Activated gamma-delta T cell (primary cell): ENCODE measurements at regions not wholly inside any gene's neighbourhood (a gene's known extent, or its start where the extent isn't known, plus 50 kb on each side); places are given as distances from the start of the nearest gene placed in this dataset.

ENCODE experiments used
- DNase-seq: peaks from one replicate; lab custom pipeline; 2025; lab: John Stamatoyannopoulos, UW

DNA sequence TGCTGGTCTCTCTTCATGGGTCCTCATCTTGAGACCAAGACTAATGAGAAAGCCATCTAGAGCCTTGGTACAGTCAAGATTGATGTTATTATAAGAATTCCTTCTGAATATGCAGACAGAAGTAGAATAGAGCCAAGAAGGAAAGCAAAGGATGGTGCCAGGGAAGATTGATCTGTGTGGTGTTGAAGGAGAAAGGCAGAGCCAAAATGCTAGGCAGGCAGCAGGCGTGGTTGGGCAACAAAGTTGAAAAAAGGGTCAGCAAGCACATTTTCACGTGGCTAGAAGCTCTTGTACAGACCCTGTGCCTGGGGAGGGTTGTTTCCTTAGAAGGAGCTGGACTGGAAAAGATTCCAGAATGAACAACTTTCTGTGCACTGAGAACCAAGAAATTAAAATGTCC lies 319.7 kb upstream of the ARGLU1 start:
- DNase-seq: no peak

DNA sequence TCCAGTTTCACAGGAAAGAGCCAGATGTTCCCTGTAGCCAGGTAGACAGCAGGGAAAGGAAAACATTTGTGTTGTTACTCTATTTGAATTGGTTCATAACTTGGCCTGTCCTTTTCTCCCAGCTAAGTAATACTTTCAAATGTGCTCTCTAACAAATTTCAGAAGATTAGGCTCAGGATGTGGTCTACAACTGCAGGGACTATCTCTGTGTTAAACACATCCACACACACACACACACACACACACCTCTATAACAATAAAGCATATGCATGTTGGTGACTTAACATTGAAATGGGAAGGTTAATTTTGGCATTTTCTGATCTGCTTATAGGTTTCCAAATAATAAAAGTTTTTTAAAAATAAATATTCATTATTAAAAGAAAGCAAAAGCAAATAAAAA lies 316.0 kb upstream of the ARGLU1 start:
- no peak for DNase-seq

DNA sequence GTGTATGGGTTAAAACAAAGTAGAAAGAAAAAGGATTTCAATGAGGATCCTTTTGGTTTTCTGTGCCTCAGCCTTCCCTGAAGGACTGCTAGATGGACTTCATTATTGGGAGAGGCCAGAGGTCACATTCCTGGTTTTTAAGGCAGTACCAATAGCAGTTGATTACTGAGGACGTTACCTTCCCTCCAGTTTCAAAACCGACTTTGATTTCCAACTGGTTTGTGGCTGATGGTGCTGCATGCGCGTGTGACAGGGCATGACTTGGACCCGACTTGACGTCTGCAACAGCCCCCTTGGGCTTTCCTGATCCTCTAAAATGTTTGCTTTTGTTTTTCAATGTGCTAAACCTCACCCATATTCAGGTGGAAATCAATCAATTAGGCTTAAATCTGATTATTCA lies 314.3 kb upstream of the ARGLU1 start:
- no peak for DNase-seq

DNA sequence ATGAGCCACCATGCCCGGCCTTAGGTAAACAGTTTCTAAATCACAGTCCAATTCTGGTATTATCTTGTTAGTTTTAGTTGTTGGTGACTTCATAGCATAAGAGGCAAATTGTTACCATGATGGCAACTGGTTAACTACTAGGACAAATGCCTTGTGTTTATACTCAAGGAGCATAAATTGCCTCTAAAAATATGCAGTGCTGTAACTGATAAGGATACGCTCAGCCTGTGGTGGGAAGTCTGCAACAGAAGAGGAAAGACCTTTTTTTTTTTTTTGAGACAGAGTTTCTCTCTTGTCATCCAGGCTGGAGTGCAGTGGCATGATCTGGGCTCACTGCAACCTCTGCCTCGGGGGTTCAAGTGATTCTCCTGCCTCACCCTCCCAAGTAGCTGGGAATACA lies 311.9 kb upstream of the ARGLU1 start:
- no peak for DNase-seq

DNA sequence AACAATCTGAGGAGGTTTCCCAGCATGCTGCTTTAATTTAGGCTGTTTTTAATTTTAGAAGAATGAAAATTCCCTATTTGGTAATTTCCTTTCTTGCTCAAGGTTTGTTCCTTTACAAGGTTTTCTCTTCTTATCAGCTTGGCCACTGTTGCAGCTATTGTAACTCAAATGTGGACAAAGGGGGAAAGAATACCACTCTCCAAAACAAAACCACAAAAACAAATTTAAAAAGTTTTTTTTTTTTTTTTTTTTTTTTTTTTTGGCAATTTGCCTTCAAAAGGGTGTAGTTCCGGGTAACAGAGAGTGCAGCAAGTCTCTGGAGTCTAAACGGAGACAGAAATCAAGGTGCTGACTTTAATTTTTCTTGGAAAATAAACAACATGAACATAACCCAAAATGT lies 306.4 kb upstream of the ARGLU1 start:
- no peak for DNase-seq

DNA sequence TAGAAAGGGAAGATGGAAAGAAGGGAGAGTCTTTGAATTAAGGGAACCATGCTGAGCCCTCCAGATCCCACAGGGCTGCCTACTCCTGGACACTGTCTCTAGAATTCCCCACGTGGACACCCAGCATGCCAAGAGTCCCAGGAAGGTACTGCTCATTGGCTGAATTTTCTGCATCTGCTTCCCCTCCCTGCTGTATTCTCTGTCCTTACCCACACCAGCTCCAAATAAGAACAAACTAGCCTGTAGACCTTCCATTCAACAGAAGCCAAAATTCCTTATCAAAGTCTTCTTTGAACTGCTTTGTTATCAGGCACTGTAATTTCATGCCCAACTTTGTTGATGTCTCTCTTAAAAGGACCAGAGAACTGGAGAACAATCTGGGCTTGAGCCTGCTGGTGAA lies 305.9 kb upstream of the ARGLU1 start:
- no peak for DNase-seq

DNA sequence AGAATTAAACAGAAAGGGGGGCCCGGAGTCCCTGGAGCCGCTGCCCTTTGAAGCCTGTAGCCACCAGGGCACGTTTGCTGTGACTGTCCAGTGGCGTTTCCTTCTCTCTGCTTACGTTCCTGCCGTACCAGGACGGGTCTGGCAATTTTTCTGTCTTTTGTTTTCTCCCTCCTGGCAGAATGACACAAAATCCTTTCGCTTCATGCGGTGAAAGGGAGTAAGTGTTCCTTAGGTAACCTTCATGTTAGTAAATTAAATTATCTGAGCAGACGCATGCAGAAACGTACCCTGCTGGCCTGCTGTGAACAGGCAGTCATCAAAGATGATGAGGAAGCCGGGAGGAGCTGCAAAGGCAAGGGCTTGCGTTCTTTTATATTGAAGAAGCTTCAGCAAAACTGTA lies 299.3 kb upstream of the ARGLU1 start:
- DNase-seq: no peak

DNA sequence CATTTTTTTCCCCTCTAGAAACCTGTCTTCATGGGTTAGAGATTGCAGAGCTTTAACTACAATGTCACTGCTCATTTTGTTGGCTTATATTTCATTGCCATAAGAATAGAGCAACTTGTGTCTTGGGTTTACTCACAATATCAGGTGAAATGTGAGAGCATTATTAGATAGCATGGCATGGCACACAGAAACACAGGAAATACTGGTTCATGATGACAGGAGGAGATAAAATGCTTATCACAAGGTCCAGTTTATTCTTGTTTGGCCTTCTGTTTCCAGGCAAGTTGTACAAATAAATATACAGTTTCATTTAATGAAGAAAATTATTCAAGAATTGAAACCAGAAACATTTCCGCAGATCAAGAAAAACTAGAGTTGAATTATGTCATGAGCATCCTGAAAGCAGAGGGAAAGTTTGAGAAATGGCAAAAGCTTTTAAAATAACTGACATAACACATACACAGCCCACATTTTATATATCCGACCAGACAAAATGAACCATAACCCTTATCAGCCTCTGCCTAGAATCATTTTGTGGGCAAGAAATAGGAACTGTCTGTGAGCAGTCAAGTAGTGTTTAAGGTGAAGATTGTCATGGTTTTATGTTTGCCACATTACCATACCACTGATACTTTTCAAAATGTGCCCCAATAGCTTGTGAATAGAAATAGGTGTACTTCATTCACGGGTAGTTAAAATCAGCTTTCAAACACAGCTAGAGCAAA lies 297.9 kb upstream of the ARGLU1 start:
- no peak for DNase-seq

DNA sequence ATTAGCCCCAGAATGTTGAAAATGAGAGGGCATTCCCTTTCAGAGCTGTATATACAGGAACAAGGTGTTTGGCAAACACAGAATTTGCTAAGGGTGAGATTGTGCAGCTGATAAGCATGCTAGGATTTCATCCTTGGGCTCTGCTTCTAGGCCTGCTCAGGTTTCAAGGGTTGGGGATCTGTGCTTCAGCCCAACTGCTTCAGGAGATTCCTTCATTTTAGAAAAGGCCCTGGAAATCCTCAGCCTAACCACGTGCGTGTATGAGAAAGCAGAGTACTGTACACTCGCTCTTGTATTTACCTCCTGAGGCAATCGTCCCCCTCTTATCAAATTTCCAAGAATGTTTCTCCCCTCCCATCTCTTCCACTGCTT lies 291.6 kb upstream of the ARGLU1 start:
- no peak for DNase-seq

DNA sequence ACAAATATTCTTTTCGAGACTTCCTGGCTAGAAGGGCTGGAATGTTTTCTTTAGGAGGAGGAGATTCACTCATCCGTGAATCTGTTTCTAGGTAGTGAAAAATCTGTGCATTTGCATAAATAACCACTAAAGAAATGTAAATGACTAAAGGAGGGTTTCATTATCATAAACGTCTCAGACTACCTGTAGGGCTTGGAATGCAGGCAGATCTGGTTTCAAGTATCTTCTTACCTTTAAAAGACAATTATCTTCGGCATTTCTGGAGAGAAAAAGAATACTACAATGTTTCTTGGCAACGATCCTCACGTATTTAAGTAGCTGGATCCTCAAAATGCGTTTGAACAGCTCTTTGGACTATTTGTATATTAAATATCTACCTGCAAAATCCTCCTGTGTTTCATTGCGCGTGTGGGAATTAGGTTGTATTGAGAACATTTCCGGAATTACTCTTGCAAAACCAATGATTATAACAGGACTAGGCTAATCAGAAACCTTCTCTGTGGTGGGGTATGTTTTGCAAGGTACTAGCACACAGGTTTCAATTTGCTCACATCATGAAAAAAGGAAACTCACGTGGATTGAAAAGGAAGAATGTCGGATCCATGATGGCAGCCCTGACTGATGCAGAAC lies 291.1 kb upstream of the ARGLU1 start:
- DNase-seq: no peak

DNA sequence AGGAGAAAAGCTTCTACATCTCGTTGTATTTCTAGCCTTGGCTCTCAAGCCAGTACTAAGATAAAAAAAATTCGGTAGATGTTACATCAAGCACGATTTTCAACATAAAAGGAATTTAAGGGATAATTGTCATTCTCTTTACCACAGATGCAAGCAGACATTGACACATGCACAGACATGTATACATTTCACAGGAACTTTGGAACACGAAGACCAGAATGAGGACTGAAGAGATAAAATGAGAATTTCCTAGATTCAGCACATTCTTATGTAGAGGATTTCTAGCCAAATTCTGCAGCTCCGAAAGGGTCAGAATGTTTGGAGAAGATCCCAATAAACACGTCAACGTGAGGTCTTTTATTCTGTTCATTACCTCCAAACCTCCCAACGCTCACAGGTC lies 284.5 kb upstream of the ARGLU1 start:
- no peak for DNase-seq

DNA sequence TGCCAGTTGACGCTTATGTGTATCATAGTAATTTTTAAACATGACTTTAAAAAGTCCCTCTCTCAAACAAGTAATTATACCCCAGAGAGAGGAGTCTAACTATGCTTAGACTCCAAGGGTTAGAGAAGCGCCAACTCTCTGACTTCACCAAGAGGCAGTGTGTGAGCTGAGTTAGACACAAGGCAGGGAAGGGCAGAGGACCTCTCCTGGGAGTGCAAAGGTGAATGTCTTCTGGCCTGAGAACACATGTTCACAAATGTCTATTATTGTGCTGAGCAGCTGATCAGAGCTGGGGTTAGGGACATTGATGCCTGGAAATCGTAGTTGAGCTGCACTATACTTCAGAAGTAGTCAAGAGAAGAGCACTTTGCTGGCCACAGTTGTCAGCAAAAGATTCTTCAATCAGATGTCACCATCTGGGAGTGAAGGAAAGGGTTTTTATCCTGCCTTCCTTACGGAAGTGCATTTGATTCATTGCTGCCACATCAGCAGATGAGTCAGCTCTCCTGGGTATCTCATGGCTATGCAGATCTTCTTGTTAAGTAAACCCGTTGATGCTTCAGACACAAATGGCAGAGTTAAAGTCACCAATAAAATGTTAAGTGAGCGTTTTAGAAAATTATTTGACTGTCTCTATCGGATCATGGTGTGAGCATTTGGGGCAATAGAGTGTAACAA lies 283.2 kb upstream of the ARGLU1 start:
- DNase-seq: no peak

DNA sequence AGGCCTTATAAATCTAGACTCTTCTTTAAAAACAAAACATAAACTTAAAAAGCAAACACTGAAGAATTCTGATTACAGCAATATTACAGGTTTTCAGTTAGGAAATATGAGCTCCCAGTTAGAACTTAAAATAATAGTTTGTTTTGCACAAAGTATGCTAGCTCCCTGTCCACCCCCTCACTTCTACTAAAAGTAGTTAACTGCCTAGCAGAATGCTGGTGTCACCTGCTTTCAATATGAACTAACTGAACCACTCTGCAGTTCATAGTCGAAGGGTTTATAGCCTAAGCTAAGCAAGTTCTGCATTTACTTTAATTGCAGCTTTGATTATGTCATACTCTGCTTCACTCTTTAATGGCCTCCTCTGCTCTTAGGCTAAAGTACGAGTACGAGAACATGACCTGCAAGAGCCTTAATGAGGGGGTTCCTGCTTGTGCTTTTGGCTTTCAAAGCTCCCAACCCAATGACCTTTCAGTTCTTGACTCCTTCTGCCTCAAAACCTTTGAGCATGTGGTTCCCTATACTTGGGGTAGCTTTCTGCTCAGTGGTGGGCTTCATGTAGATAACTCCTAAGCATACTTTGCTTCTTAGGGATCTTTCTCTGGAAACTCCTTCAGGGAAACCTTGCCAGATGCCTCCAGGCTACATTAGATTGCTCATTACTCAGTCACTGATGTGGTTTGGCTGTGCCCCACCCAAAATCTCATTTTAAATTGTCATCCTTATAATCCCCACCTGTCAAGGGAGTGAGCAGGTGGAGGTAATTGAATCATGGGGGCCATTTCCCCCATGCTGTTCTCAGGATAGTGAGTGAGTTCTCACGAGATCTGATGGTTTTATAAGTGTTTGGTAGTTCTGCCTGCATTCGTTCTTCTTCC lies 278.9 kb upstream of the ARGLU1 start:
- no peak for DNase-seq

DNA sequence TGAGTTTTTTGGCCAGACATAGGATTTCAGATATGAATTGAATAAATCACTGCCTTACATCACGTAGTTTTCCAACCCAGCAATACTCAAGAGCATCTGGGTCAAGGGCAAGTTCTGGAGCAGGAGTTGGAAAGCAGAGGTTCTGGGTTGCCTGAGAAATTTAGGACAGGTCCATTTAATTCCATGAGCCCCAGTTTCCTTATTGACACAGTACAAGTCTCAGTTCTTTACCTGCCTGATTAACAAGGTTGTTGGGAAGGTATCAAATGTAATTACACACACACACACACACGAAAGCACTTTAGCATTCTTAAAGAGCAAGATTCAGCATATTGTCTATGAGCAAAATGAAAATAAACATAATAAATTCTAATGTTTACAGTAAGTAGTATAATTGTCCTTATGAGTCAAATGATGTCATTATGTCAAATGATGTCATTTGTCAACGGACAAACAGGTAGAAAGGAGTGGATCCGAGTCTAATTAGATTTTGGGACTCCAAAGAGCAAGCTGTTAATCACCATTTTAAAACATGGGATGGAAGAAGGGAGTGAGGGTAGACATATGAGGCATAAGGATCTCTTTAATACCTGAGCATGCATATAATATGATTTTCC lies 268.4 kb upstream of the ARGLU1 start:
- no peak for DNase-seq

DNA sequence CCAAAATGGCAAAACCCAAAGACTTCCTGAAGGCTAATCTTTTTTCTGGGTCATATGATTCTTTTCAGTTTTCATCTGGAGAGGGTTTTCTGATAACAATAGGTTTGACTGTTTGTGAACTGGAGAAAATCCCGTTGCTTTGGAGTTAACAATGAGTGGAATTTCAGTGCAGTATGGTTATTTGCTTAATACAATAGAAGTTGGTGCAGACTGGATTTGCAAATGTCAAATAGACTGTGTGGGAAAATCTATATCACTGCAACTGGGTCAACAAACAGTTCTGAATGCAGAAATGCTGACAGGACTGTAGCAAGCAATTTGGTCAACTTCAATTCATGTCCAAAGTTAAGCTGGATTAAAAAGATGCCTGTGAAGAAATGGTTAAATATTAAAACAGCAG lies 267.5 kb upstream of the ARGLU1 start:
- no peak for DNase-seq

DNA sequence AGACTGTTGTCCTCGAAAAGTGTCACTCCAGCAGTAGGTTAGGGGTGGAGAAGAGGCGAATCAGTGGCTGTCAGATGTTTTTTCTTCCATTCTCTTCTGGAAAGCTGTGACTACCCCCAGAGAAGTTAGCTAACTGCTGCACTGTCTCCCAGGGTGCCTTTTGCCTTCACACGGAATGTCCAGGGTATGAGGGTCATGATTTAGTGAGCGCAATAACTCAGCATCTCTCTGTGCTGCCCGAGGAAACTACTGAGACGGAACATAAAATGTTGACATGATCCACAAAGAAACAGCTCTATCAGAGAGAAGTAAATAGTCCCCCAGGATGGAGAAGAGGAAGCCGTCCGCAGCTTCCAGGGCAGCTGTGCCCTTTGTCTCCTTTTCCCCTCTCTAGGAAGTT lies 254.0 kb upstream of the ARGLU1 start:
- DNase-seq: no peak

DNA sequence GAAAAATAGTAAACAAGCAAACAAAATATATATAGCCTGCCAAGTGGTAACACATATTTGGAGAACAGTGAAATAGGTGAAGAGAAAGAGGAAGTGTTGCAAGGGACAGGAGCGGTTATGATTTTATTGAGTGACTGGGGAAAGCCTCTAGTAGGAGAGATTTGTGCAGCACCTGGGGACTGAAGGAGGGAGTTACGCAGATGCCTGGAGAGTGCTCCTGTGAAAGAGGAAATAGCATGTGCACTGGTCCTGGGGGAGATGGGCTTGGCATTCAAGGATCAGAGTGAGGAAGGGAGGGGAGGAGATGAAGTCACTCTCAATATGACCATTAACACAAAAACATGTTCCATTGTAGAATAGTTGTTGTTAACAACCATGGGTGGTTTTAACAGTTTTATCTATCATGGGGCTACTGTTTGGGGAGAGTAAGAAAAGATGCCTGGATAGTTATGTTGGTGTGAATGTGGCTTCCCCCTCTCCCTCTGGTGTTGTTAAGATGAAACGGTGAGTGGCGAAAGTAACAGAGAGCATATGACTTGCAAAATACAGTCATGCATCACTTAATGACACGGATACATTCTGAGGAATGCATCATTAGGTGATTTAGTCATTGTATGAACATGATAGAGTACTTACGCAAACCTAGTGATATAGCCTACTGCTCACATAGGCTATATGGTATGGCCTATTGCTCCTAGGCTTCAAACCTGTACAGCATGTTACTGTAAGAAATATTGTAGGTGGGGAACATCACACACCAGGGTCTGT lies 251.7 kb upstream of the ARGLU1 start:
- no peak for DNase-seq

DNA sequence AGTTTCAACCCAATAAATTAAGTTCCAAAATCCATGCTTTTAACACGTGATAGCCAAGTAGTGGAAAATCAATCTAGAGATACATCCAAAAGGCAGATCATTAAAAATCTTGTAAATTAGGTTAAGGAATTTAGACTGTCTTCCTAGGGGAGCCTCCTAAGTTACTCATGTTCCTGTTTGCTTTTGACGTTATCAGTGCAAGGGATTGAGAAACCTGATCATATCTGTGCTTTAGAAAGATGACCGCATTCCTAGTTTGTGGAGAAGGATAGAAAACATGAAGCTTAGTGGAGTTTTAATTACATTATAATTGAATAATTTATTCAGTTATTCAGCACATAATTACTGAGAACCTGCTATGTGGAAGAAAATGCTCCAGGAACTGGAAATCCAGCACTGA lies 251.0 kb upstream of the ARGLU1 start:
- DNase-seq: no peak

DNA sequence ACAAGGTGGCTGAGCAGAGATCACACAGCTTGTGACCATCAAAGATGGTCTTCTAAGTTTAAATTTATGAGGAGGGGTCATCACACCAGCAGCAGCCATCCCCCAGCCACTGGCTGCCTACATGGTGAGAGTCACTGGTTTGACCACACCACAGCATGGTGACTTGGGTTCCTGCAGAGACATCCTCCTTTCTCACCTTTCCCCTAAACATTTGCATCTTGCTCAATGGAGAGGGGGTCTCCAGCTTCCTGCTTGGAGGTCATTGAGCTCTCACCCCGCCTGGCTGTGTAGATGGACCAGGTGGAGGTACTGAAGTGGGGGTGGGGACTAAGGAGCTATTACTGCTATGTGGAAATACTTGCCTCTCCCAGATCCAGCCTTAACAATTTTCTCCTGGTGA lies 247.6 kb upstream of the ARGLU1 start:
- DNase-seq: no peak

DNA sequence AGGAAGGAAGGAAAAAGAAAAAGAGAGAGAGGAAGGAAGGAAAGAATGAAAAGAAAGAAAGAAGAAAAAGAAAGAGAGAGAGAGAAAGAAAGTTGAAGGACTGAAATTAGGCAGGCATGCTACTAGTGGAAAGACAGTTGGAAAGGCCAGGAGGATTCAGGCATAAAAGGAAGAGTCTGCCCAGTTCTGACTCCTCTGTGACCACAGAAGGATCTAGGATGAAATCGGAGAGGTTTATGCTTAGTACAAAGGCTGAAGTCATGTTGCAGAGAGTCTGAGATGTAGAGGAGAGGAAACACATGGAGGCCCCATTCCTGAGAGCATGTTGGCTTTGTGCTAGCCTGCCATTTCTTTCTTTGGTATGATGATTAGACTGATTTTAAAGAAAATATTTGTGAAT lies 246.5 kb upstream of the ARGLU1 start:
- DNase-seq: no peak

DNA sequence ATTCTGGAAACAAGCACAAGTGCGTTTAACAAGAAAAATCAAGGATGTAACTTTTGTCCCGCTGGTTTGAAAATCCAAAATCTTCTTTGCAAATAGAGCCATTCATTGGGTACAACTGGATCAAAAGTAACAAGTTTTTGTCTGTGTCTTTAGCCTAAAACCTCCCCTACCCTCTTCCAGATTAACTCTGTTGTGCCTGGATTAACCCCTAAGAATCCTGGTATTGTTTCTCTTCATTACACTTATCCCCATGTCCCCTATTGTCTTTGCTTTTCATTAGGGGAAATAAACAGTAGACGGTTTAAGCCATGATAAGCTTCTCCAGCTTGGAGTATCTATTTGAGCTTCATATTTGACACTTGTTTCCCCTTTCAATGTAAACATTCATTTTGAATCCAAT lies 242.1 kb upstream of the ARGLU1 start:
- no peak for DNase-seq
